Fibroblast of lung (primary cell): ENCODE measurements at regions not wholly inside any gene's neighbourhood (a gene's known extent, or its start where the extent isn't known, plus 50 kb on each side); places are given as distances from the start of the nearest gene placed in this dataset.

Experiments
- DNase-seq, 2 donors: peaks; one replicate each; pipeline versions ENCODE4 v3.0.0 to v3.0.0-alpha.2; 2010; ENCODE audit warnings: low read depth in 2 of 2
- H2AFZ ChIP-seq: 2 replicates; pipeline ENCODE4 v1.5.1; 2012; ENCODE audit warnings: low read length, control low read depth, inconsistent platforms
- H3K27ac ChIP-seq: 2 replicates; pipeline ENCODE4 v1.5.1; 2011; ENCODE audit warnings: low read length, control low read depth; ENCODE audit not compliant: insufficient read depth
- H3K27me3 ChIP-seq: 2 replicates; pipeline ENCODE4 v1.5.1; 2011; ENCODE audit warnings: mild to moderate bottlenecking, low read length; ENCODE audit not compliant: control insufficient read depth, insufficient read depth
- H3K36me3 ChIP-seq: 2 replicates; pipeline ENCODE4 v1.5.1; 2011; ENCODE audit warnings: low read length; ENCODE audit not compliant: control insufficient read depth, insufficient read depth
- H3K4me1 ChIP-seq: 2 replicates; pipeline ENCODE4 v1.5.1; 2011; ENCODE audit warnings: low read length; ENCODE audit not compliant: control insufficient read depth, insufficient read depth; ENCODE audit errors: extremely low read depth
- H3K4me2 ChIP-seq: 2 replicates; pipeline ENCODE4 v1.5.1; 2011; ENCODE audit warnings: low read length, control low read depth; ENCODE audit not compliant: insufficient read depth; ENCODE audit errors: extremely low read depth
- H3K4me3 ChIP-seq, 4 experiments: fragments of 200-600 bp in 1 of 4; sonication (generic) in 1 of 4; replicated peaks in 1 of 4; 2 replicates each; pipeline ENCODE4 v1.5.1; 2011 to 2016; ENCODE audit warnings: low read length in 4 of 4, low read depth in 3 of 4, mild to moderate bottlenecking in 3 of 4, control low read depth in 2 of 4, inconsistent platforms in 1 of 4, mixed read lengths in 1 of 4; ENCODE audit not compliant: insufficient read depth in 1 of 4; ENCODE audit errors: control extremely low read depth in 1 of 4
- H3K79me2 ChIP-seq: 2 replicates; pipeline ENCODE4 v1.5.1; 2012; ENCODE audit warnings: mild to moderate bottlenecking, low read length, inconsistent platforms; ENCODE audit not compliant: control insufficient read depth, insufficient read depth
- H3K9ac ChIP-seq: 2 replicates; pipeline ENCODE4 v1.5.1; 2011; ENCODE audit warnings: mild to moderate bottlenecking, low read length, control low read depth; ENCODE audit not compliant: insufficient read depth
- H3K9me3 ChIP-seq: 2 replicates; pipeline ENCODE4 v1.5.1; 2012; ENCODE audit warnings: low read depth, low read length; ENCODE audit not compliant: control insufficient read depth, insufficient read depth
- H4K20me1 ChIP-seq: 2 replicates; pipeline ENCODE4 v1.5.1; 2011; ENCODE audit warnings: low read length; ENCODE audit not compliant: control insufficient read depth, insufficient read depth; ENCODE audit errors: extremely low read depth
- CTCF ChIP-seq, 2 donors: IDR thresholded peaks in 1 of 2; conservative IDR thresholded peaks in 1 of 2; 1 replicate in 1 of 2; 2 replicates in 1 of 2; pipeline ENCODE4 v1.5.1; 2011 to 2012; ENCODE audit warnings: low read length in 2 of 2, control low read depth in 1 of 2, inconsistent platforms in 1 of 2, low read depth in 1 of 2, mild to moderate bottlenecking in 1 of 2
- EZH2 ChIP-seq: IDR thresholded peaks from 2 replicates; pipeline ENCODE4 v1.5.1; 2012; ENCODE audit warnings: low read length, control low read depth, mild to moderate bottlenecking; ENCODE audit errors: missing control alignments

DNA sequence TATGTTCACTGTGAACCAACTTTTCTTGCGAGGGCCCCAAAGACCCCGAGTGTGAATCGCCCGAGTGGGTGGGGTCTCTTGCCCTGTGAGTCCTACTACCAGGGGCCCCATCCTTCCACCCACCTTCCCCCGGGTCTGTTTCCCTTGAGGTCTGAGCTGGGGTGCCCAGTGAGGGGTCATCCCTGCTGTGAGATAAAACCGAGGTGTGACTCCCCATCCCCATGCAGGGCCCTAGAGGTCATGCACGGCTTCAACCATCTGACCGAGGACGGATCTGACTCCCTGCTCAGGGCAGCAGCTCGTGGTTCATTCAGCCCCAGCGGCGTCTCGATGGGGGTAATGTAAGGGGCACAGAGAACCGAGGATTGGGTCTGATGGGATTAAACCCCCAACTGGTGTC is 103.1 kb upstream of the SULF2 start:
- Histone ChIP-seq H3K79me2 (no peaks in the 10 kb centered on the region), H3K9ac (no peak overlapping the region), H3K4me1 (no peaks in the 10 kb centered on the region), H3K9me3 (no peaks in the 10 kb centered on the region), H3K27ac (no peak overlapping the region), H3K36me3 (no peaks in the 10 kb centered on the region), H3K4me3 (no peak overlapping the region), H3K27me3 (no peaks in the 10 kb centered on the region), H2AFZ (no peak overlapping the region), H3K4me2 (no peak overlapping the region), H4K20me1 (no peaks in the 10 kb centered on the region)
- DNase-seq = no peak
- TF ChIP-seq EZH2 (no peak), CTCF (conservative IDR thresholded peaks at IDR 0.05 in 1 of 2, IDR thresholded peaks at IDR 0.05 in 1 of 2; ENCODE audit: low read depth in 1 of 2, low read length in 2 of 2) (no peak)

- no peak for DNase-seq
- no peaks in the 10 kb centered on the region for H3K79me2 ChIP-seq
- H3K27me3 ChIP-seq = no peaks in the 10 kb centered on the region
- no peak overlapping the region for H2AFZ ChIP-seq
- no peaks in the 10 kb centered on the region for H3K9me3 ChIP-seq
- H3K9ac ChIP-seq = no peak overlapping the region
- TF ChIP-seq CTCF (conservative IDR thresholded peaks at IDR 0.05 in 1 of 2, IDR thresholded peaks at IDR 0.05 in 1 of 2; ENCODE audit: low read depth in 1 of 2, low read length in 2 of 2) (no peak), EZH2 (no peak)
- no peaks in the 10 kb centered on the region for H4K20me1 ChIP-seq
- H3K4me1 ChIP-seq = no peaks in the 10 kb centered on the region
- no peaks in the 10 kb centered on the region for H3K36me3 ChIP-seq
- H3K4me2 ChIP-seq = no peak overlapping the region
- no peak overlapping the region for H3K4me3 ChIP-seq
- no peak overlapping the region for H3K27ac ChIP-seq
Measured at GRCh38 chr20:47887477-47888080, 102.3 kb upstream of the SULF2 start.

GRCh38 chr20:47887064-47887463 is 101.8 kb upstream of the SULF2 start:
- Histone ChIP-seq H3K79me2 (no peaks in the 10 kb centered on the region), H3K36me3 (no peaks in the 10 kb centered on the region), H3K27me3 (no peaks in the 10 kb centered on the region), H3K9me3 (no peaks in the 10 kb centered on the region), H2AFZ (no peak overlapping the region), H3K4me3 (no peak overlapping the region), H3K9ac (no peak overlapping the region), H3K4me2 (no peak overlapping the region), H3K4me1 (no peaks in the 10 kb centered on the region), H4K20me1 (no peaks in the 10 kb centered on the region), H3K27ac (no peak overlapping the region)
- TF ChIP-seq CTCF (conservative IDR thresholded peaks at IDR 0.05 in 1 of 2, IDR thresholded peaks at IDR 0.05 in 1 of 2; ENCODE audit: low read depth in 1 of 2, low read length in 2 of 2) (no peak), EZH2 (no peak)
- no peak for DNase-seq
